IPS DF 4.7 (cell line): ENCODE measurements at regions not wholly inside any gene's neighbourhood (a gene's known extent, or its start where the extent isn't known, plus 50 kb on each side); places are given as distances from the start of the nearest gene placed in this dataset.
"Not testable (repeated sequence)": the region's sequence is repeated elsewhere in the genome, so short reads cannot be mapped to it uniquely, and the experiment has no call there.

Experiments
- DNase-seq: peaks from one replicate; pipeline ENCODE4 v3.0.0-alpha.2; 2013; ENCODE audit warnings: low spot score; ENCODE audit errors: extremely low read depth

GRCh38 chr6:140168365-140168764 lies 793.9 kb upstream of the CITED2 start:
- DNase-seq, result no peak

GRCh38 chr6:140160909-140161308 lies 786.5 kb upstream of the CITED2 start:
- DNase-seq, result no peak

- DNase-seq, result no peak
Measured at GRCh38 chr6:140160494-140160893, 786.0 kb upstream of the CITED2 start.

GRCh38 chr6:140156131-140156530 lies 781.7 kb upstream of the CITED2 start:
- no peak for DNase-seq

- DNase-seq, result no peak
Measured at GRCh38 chr6:140155451-140156126, 781.1 kb upstream of the CITED2 start.

DNA sequence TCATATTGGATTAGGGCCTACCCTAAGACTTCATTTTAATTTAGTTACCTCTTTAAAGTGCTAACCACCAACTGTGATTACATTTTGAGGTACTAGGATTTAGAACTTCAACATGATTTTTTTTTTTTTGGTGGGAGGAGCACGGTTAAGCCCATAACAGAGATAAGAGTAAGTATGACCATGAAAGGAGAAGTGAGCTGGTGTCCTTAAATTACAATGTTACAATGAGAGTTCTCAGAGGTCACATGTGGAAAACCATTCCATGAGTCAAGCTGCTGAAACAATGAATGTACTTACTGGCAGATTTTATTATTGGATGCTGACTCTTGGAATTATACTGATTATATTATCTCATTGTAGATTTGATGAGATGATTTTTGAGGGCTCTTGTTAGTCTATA lies 779.3 kb upstream of the CITED2 start:
- DNase-seq, result no peak

GRCh38 chr6:140147825-140148814 lies 773.7 kb upstream of the CITED2 start:
- not testable (repeated sequence) for DNase-seq

DNA sequence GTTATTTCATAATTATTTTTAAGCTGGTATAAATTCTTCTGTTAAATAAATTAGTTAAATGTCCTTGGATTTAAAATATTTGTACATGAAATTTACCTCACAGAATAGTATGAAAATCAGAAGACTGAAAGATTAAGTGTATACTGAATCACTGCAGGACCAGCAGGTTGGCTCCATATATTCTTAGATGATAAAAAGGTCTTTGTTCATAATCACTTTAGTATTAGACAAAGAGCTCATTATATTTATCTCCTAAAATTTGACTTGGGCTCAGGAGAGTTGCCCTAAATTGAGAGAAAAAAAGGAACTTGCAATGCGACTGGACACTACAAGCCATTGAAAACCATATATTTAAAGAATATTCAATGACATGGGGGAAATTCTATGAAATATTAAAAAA lies 766.4 kb upstream of the CITED2 start:
- no peak for DNase-seq

GRCh38 chr6:140138311-140139010 lies 764.0 kb upstream of the CITED2 start:
- DNase-seq, result no peak

GRCh38 chr6:140134224-140134623 lies 759.8 kb upstream of the CITED2 start:
- DNase-seq, result no peak

GRCh38 chr6:140130074-140130473 lies 755.6 kb upstream of the CITED2 start:
- no peak for DNase-seq

DNA sequence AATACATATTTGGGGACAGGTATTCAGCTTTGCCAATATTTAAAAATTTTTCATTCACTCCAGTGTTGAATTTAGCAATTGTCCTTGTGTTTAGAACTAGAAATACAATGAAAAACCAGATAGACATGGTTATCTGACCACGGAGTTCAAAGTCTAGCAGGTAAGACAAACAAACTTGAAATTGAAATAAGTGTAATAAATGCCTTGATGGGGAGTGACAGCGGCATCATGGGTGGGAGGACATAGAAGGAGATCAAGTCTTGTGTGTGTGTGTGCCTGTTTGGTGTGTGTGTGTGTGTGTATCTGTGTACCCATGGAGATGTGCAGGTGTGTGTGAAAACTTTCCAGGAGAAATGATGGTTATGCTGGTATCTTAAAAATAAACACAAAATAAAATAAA lies 750.0 kb upstream of the CITED2 start:
- no peak for DNase-seq

DNA sequence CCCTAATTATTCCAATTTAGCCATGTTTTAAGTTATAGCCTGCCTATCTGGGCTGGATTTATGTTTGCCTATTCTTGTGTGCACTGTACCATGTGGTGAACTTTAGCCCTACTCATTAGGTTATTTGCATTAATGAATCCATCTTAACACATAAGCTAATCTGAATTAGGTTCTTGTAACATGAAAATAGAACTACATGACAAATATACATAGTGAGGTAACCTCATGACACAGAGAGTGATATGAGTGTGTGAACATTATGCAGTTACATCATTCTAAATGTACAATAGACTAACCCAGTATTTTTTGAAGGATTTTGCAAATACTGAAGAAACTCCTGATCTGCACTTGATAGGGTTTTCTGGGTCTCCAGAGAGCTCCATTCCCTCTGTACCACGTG lies 733.7 kb upstream of the CITED2 start:
- DNase-seq, result no peak

DNA sequence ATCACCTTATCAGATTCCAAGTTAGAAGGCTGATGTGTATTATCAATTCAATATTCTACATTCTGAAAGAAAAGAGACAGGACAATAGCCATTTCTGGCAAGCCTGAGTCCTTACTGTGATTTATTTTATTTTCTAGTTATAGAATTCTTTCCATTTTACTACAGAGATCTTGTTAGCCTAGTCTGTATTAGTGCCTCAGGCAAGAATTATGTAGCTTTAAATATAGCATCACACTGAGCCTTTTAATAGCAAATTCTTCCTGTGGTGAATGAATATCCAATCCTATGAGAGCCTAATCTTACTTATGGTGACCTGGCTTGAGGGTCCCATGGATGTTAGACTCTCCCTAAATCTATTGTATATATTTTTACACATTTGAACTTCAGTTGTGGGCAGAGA lies 732.8 kb upstream of the CITED2 start:
- no peak for DNase-seq

DNA sequence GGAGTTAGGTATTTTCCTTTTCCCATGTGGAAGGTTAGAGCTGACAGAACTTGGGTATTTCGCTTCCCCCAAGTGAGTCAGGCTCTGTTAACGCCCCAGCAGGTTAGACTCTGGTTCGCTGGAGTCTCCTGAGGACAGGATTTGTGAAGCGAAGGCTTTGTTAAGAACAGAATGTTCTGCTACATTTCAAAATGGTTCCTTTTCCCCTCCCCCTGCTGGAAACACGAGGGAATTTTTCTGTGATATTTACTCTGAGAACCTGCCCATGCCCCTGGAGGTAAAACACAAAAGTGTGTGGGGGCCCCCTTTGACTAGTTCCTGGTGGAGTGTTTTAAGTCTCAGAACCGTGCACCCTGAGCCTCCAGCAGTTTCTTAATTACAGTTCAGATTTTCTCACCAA lies 731.4 kb upstream of the CITED2 start:
- DNase-seq, result peak; percentile 11

DNA sequence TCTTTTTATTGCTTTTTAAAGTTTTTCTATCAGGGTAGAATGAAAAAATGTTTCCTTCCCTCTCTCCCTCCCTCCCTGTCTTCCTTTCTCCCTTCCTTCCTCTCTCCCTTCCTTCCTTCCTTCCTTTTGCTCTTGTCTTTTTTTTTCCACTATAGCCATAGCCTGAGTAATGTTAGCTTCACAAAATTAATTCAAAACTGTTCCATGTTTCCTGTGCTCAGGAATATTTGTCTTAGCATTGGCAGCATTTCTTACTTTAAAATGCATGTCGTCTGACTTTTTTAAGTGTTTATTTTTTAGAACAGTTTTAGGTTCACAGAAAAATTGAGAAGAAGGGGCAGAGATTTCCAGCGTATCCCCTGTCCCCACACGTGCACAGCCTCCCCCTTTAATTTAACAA lies 730.8 kb upstream of the CITED2 start:
- DNase-seq, result no peak

DNA sequence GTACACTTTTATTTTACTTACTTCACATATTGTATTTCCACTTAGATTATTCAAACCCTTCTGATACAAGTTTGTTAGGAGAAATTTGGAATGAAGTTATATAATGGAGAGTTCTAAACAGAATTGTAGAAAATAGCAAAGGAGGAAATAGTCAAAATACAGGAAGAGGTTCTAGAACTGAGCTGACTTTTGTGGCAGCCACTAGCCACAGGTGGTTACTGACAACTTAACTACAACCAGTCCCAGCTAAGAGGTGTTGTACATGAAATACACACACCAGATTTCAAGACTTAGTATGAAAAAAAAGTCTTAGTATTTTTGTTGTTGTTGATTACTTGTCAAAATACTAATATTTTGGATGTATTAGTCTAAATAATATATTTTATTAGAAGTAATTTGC lies 727.4 kb upstream of the CITED2 start:
- DNase-seq, result no peak

GRCh38 chr6:140101367-140101766 lies 726.9 kb upstream of the CITED2 start:
- DNase-seq, result no peak

DNA sequence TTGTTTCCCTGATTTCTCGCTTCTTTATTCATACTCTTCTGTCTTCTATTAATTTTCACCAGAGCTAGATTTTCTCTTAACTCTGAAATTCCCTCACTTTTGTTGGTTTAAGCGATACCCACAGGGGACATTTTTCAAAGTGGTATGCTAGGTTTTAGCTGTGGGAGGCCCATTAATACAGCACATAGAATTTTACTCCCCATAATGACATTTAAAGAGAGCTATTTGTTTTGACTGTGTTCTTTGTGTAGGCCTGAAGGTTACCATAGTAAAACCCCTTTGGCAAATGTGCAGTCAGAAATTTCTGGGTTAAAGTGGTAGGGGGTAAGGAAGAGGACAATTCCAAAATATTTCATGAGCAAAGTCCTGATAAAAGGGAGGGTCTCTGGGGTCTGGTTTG lies 721.1 kb upstream of the CITED2 start:
- DNase-seq, result no peak

DNA sequence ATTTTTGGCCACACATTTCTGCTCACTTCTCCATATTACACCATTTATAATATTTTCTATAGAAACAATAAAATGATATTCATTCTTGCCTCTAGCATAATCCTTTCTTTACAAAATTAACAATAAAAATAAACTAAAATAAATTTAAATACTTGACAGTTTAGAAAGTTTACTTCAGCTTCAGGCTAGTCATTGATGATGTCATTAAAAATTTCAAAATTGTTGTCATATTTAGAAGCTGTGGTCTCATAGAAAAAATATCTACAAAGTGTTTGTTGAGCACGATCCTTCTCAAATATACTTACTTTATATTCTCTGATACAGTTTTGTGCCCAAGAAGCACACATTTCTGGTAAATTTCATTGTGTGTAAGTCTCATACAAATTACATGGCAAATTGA lies 717.4 kb upstream of the CITED2 start:
- DNase-seq, result no peak

DNA sequence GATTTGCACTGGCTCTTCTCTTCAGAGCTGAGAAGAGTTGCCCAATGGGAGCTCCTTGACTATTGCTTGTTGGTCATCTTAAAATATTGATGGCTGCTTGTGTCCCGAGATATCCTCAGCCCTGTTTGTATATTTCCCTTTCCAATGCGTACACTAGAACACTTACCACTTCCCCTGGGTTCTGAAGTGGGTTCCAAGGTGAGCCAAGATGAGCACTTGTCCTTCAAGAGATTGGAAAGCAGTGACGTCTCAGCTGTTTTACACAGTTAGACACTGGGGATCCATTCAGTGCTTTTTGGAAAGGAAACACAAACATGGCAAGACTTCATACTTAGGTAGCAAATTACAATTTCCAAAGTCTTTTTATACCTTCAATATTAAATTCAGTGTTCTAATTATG lies 716.4 kb upstream of the CITED2 start:
- no peak for DNase-seq

GRCh38 chr6:140083375-140083774 lies 708.9 kb upstream of the CITED2 start:
- no peak for DNase-seq
